ENCODE measurements at regions not wholly inside any gene's neighbourhood (a gene's known extent, or its start where the extent isn't known, plus 50 kb on each side); places are given as distances from the start of the nearest gene placed in this dataset.
"Not testable (repeated sequence)": the region's sequence is repeated elsewhere in the genome, so short reads cannot be mapped to it uniquely, and the experiment has no call there.

DNA sequence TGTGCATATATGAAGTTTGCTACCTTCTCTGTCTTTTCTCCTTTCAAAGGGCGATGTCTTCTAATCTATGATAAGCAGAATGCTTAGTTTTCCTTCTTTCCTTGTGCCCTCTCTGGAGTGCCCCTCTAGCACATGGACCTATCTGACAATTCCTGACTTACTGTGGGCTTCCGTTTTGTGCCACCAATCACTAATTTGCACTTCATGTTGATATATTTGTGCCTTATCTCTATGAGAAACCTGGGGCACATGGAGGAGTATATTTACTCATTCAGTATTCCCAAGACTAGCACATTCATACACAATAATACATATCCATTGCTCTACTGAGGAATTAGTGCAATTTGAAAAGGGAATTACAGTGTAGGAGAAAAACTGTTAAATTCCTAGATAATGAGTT, 197.7 kb downstream of the CTH start:
- no peak for DNase-seq (ENCODE audit: extremely low spot score)
- CTCF ChIA-PET = no interaction called here
- TF ChIP-seq BHLHE40 (IDR thresholded peaks at IDR 0.05; ENCODE audit: borderline replicate concordance) (no peak), SUZ12 (IDR thresholded peaks at IDR 0.05) (no peak), NFRKB (IDR thresholded peaks at IDR 0.05) (no peak), ELF4 (IDR thresholded peaks at IDR 0.05) (no peak), FOXA1 (IDR thresholded peaks at IDR 0.05) (no peak), LEF1 (IDR thresholded peaks at IDR 0.05; ENCODE audit: borderline replicate concordance) (no peak), SP1 (IDR thresholded peaks at IDR 0.05) (no peak), CTBP1 (IDR thresholded peaks at IDR 0.05; ENCODE audit: borderline replicate concordance) (no peak), L3MBTL2 (conservative IDR thresholded peaks at IDR 0.05) (no peak), FOXM1 (IDR thresholded peaks at IDR 0.05; ENCODE audit: borderline replicate concordance) (no peak), FOXK2 (IDR thresholded peaks at IDR 0.05) (no peak), TARDBP (IDR thresholded peaks at IDR 0.05) (no peak), ZNF384 (IDR thresholded peaks at IDR 0.05) (no peak), HDGF (IDR thresholded peaks at IDR 0.05; ENCODE audit: borderline replicate concordance) (no peak)
- POLR2A ChIA-PET = no interaction called here

DNA sequence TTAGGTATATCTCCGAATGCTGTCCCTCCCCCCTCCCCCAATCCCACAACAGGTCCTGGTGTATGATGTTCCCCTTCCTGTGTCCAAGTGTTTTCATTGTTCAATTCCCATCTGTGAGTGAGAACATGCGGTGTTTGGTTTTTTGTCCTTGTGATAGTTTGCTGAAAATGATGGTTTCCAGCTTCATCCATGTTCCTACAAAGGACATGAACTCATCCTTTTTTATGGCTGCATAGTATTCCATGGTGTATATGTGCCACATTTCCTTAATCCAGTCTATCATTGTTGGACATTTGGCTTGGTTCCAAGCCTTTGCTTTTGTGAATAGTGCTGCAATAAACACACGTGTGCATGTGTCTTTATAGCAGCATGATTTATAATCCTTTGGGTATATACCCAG, 199.1 kb downstream of the CTH start:
- POLR2A ChIA-PET; DNase-seq (ENCODE audit: extremely low spot score); CTCF ChIA-PET: not testable (repeated sequence)

DNA sequence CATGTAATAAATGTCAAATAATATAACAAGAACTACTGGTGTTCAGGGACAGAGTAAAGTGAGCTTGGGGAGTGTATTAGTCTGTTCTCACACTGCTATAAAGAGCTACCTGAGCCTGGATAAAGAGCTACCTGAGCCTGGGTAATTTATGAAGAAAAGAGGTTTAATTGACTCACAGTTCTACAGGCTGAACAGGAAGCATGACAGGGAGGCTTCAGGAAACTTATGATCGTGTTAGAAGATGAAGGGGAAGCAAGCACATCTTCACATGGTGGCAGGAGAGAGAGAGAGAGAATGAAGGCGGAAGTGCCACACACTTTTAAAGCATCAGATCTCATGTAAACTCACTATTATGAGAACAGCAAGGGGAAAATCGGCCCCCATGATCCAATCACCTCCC, 205.9 kb downstream of the CTH start:
- ChIA-PET CTCF (no interaction called here), POLR2A (no interaction called here)
- TF ChIP-seq TARDBP (IDR thresholded peaks at IDR 0.05) (no peak), HDGF (IDR thresholded peaks at IDR 0.05; ENCODE audit: borderline replicate concordance) (no peak), BHLHE40 (IDR thresholded peaks at IDR 0.05; ENCODE audit: borderline replicate concordance) (no peak), ZNF384 (IDR thresholded peaks at IDR 0.05) (no peak), FOXA1 (IDR thresholded peaks at IDR 0.05) (no peak), NFRKB (IDR thresholded peaks at IDR 0.05) (no peak)
- TF ChIP-seq, protein P1, sequence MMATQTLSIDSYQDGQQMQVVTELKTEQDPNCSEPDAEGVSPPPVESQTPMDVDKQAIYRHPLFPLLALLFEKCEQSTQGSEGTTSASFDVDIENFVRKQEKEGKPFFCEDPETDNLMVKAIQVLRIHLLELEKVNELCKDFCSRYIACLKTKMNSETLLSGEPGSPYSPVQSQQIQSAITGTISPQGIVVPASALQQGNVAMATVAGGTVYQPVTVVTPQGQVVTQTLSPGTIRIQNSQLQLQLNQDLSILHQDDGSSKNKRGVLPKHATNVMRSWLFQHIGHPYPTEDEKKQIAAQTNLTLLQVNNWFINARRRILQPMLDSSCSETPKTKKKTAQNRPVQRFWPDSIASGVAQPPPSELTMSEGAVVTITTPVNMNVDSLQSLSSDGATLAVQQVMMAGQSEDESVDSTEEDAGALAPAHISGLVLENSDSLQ (IDR thresholded peaks at IDR 0.05) = no peak
- DNase-seq (ENCODE audit: extremely low spot score) = no peak

DNA sequence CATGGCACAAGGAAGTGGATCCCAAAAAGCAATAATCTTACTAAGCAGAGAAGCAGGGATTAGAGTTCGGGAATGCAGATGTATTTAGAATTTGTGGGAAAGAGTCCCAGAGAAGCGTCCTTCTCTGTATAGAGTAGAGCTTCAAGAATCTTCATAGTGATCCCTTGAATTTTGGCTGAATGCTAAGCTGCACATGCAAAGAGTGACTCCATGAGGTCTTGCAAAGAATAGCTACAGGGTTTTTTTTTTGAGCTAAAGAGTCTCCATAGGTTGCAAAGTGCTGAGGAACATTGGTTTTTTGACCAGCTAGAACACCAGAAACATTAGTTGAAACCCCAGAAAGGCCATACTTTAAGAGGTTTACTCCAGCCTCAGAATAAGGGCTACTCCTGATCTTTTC, 206.7 kb downstream of the CTH start:
- no peak for DNase-seq (ENCODE audit: extremely low spot score)
- no peak for TF ChIP-seq FOXK2 (IDR thresholded peaks at IDR 0.05)
- no peak for TF ChIP-seq HDGF (IDR thresholded peaks at IDR 0.05; ENCODE audit: borderline replicate concordance)
- TF ChIP-seq ARNT (IDR thresholded peaks at IDR 0.05) = no peak
- ChIA-PET POLR2A (no interaction called here), CTCF (interaction anchor here (0.7 kb wide), 1 partner anchor 1720 kb away, joined by 3 read pairs; no protein-coding TSS in a partner anchor)

DNA sequence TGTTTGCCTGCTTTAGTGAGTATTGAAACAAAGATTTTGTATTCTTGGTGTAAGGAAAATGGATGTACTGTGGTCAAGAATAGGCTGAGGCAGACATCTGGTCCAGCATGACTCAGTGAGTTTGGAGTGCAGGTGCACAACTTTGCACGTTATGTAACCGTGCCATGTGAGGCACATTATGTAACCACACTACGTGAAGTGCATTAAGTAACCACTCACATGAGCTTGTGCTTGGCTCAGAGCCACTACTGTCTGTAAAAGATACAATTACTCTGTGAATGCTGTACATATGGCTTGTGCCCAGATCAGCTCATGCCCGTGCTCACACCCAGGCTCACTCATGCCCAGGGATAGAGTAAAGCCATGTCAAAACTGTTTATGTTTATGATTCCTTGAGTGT, 216.8 kb downstream of the CTH start:
- ChIA-PET POLR2A (no interaction called here), CTCF (no interaction called here)
- TF ChIP-seq LEF1 (IDR thresholded peaks at IDR 0.05; ENCODE audit: borderline replicate concordance) (no peak), TARDBP (IDR thresholded peaks at IDR 0.05) (no peak), SP1 (IDR thresholded peaks at IDR 0.05) (no peak), ELF4 (IDR thresholded peaks at IDR 0.05) (no peak), FOXM1 (IDR thresholded peaks at IDR 0.05; ENCODE audit: borderline replicate concordance) (no peak), SUZ12 (IDR thresholded peaks at IDR 0.05) (no peak), ARNT (IDR thresholded peaks at IDR 0.05) (no peak), FOXK2 (IDR thresholded peaks at IDR 0.05) (no peak), ZNF384 (IDR thresholded peaks at IDR 0.05) (no peak), CTBP1 (IDR thresholded peaks at IDR 0.05; ENCODE audit: borderline replicate concordance) (no peak)
- TF ChIP-seq, protein P1 (IDR thresholded peaks at IDR 0.05) = no peak
- DNase-seq (ENCODE audit: extremely low spot score) = no peak

DNA sequence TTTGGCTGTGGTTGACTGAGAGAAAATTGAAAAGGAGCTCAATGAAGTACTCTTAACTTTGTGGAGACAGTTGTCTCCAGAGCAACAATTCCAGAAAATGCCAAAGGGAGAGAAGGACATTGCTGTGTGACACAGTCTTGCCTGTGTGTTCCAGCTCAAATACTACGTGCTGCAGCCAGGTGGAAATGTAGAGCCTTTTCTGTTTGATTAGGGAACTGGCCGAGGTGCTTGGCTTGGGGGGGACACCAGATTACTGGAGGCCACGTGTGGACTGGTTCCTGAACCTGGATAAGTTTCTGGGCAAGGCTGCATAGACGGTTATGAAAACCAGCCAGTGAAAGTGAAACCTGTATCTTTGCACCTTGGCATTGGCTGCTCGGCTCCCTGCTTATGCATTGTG, 217.9 kb downstream of the CTH start:
- POLR2A ChIA-PET = no interaction called here
- no peak for TF ChIP-seq FOXA1 (IDR thresholded peaks at IDR 0.05)
- TF ChIP-seq, protein P1 (IDR thresholded peaks at IDR 0.05) = no peak
- no peak for TF ChIP-seq BHLHE40 (IDR thresholded peaks at IDR 0.05; ENCODE audit: borderline replicate concordance)
- TF ChIP-seq L3MBTL2 (conservative IDR thresholded peaks at IDR 0.05) = no peak
- TF ChIP-seq ELF4 (IDR thresholded peaks at IDR 0.05) = no peak
- no peak for TF ChIP-seq SP1 (IDR thresholded peaks at IDR 0.05)
- TF ChIP-seq CTBP1 (IDR thresholded peaks at IDR 0.05; ENCODE audit: borderline replicate concordance) = no peak
- TF ChIP-seq FOXM1 (IDR thresholded peaks at IDR 0.05; ENCODE audit: borderline replicate concordance) = no peak
- TF ChIP-seq ARNT (IDR thresholded peaks at IDR 0.05) = no peak
- TF ChIP-seq TARDBP (IDR thresholded peaks at IDR 0.05) = no peak
- TF ChIP-seq HDGF (IDR thresholded peaks at IDR 0.05; ENCODE audit: borderline replicate concordance) = no peak
- CTCF ChIA-PET = no interaction called here

DNA sequence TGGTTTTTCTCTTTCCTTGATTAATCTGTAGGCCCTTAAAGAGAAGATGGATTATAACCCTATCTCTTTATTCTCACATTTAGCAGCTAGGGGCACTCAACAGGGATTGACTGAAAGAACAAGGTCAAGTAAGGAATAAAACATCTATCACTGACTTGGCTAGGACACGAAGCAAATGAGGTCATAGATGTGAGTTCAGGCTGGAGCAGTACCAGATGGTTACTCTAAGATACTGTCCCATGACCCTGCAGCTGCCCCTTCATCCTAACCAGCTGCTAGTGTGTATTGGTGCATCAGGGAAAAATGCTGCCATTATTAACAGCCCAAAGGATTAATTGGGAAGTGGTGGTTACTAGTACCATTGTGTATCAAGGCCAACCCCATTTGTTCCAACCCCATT, 221.9 kb downstream of the CTH start:
- ChIA-PET POLR2A (no interaction called here), CTCF (interaction anchor here (0.5 kb wide), 1 partner anchor 160 kb away, joined by 3 read pairs; no protein-coding TSS in a partner anchor)
- DNase-seq (ENCODE audit: extremely low spot score) = no peak
- TF ChIP-seq NFRKB (IDR thresholded peaks at IDR 0.05) (no peak), HDGF (IDR thresholded peaks at IDR 0.05; ENCODE audit: borderline replicate concordance) (no peak), FOXK2 (IDR thresholded peaks at IDR 0.05) (no peak), ZNF384 (IDR thresholded peaks at IDR 0.05) (no peak), SP1 (IDR thresholded peaks at IDR 0.05) (no peak), SUZ12 (IDR thresholded peaks at IDR 0.05) (no peak), CTBP1 (IDR thresholded peaks at IDR 0.05; ENCODE audit: borderline replicate concordance) (no peak), LEF1 (IDR thresholded peaks at IDR 0.05; ENCODE audit: borderline replicate concordance) (no peak), L3MBTL2 (conservative IDR thresholded peaks at IDR 0.05) (no peak), FOXA1 (IDR thresholded peaks at IDR 0.05) (no peak), BHLHE40 (IDR thresholded peaks at IDR 0.05; ENCODE audit: borderline replicate concordance) (no peak), ARNT (IDR thresholded peaks at IDR 0.05) (no peak), ELF4 (IDR thresholded peaks at IDR 0.05) (no peak), TARDBP (IDR thresholded peaks at IDR 0.05) (no peak), FOXM1 (IDR thresholded peaks at IDR 0.05; ENCODE audit: borderline replicate concordance) (no peak)
- TF ChIP-seq, protein P1 (IDR thresholded peaks at IDR 0.05) = no peak

More for the DNA sequence above, 217.9 kb downstream of the CTH start:
- DNase-seq (ENCODE audit: extremely low spot score) = no peak

Data from HEK293T (cell line).